Activated CD4-positive, alpha-beta T cell treated with anti-CD3 and anti-CD28 coated beads, Interleukin-2, Interleukin-6, amounts not matched to agents 100 ng/mL and 50 ng/mL, durations not matched to agents 16 hours and 8 hours (primary cell): ENCODE measurements at regions not wholly inside any gene's neighbourhood (a gene's known extent, or its start where the extent isn't known, plus 50 kb on each side); places are given as distances from the start of the nearest gene placed in this dataset.
"Not testable (repeated sequence)": the region's sequence is repeated elsewhere in the genome, so short reads cannot be mapped to it uniquely, and the experiment has no call there.

ENCODE experiments used
- DNase-seq: peaks from one replicate; pipeline ENCODE4 v3.0.0-alpha.2; 2020

- DNase-seq: no peak
These were observed 252.7 kb downstream of the SPRY1 start for GRCh38 chr4:123649250-123649644.

DNA sequence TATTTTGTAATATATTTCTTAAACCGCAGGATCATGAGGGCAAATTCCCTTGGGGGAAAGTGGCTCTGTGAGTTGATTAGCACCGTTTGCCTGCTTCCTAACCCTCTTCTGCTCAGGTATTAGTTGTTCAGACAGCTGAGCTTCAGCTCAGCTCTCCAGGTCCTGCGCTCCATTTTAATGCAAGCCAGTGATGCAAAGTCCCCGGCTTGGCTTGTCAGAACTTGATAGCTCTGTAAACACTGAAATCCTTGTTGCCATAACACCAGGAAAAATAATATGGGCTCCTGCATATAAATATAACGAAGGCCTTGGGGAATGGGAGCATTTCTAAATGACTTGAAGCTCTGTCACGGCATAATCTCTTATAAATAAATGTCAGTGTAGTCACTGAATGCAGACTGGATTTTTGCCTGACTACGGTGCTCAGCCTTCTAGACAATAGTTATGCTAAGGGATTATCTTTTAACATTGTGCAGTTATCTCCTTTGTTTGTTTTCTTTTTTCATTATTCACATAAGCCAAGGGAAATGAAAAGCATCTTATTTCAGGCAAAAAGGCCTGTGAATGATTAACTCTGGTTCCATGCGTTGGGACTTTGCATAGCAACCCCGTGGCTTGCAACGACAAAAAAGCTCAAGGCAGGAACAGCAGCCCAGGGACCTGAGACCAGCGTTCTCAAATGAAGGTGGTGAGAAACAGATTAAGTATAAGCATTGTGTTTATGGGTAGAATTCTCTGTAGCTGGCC, 253.2 kb downstream of the SPRY1 start:
- no peak for DNase-seq

DNA sequence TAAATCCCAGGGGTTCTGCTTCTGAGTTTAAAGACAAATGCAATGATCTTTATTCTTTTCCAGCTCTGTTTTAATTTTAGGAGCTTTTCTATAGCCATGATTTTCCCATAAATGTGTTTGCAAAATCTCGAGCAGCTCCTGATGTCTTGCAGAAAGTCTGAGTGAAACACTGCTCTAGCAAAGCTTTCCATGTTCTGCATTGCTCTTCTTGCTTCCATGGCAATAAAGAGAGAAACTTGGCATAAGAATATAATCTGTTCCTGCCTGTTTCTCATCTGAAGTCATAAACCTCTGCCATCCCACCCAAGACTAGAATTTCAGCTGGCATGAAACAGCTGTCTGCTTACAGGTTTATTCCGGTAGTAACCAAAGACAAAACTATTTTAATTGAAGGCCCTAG, 254.5 kb downstream of the SPRY1 start:
- DNase-seq: no peak

DNA sequence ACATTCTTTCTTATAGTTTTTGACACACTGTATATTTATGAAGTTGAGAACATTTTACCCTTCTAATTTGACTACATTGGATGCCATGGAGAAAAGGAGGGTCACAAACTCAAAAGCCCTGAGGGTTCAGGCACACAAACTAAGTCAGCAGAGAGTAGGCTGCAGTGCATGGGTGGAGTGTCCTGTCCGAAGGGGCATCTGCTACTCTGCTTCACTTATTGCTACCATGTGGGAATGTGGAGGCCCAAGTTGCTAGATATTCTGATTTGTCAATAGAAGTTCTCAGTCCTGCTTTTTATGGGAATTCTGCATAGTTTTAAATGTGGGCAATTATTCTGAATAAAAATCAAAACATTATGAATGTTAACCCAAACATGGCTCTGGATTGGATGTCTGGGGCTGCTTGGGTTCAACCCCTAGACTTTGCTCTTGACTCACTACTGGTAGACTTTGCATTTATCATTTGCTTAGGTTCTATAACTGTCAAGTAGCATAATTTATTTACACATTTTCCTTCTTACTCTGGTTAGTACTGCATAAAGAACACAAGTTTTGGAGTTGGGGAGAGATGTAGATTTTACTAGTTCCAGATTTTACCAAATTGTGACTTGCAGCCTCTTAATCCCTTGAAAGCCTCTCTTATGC, 255.1 kb downstream of the SPRY1 start:
- DNase-seq: no peak

DNA sequence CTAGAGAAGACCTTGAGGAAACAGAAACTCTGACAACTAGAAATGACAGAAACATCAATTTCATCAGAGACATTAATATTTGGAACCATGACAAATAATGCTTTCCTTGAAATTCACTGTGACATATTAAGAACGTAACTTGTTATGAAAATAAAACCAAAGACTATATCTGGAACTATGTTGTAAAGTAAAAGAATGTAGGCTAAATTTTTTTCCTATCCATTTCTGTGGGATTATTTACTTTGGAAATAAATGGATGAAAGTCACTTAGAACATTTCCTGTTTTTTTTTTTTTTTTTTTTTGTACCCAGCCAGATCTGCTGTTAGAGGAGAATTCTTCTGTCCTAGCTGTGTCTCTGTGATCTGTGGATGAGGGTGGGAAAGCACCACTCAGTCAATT, 255.9 kb downstream of the SPRY1 start:
- DNase-seq: no peak

DNA sequence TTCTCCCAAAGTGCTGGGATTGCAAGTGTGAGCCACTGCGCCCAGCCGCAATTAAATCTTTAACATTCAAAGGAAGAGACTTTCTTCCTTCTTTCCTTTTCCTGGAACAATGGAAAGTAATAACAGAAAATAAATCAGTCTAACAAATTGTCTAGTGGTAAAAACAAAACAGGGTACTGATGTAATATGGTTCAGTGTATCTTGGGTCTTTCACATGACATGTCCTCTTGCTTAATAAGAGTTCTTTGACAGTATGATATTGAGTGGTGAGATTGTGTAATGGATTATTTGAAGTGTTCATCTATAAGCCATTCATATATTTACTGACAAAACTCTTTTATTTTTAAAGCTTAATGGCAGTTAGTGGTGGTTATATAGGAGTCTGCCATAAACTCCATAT, 256.6 kb downstream of the SPRY1 start:
- no peak for DNase-seq

- DNase-seq: not testable (repeated sequence)
These were observed 260.2 kb downstream of the SPRY1 start for GRCh38 chr4:123656746-123657294.

DNA sequence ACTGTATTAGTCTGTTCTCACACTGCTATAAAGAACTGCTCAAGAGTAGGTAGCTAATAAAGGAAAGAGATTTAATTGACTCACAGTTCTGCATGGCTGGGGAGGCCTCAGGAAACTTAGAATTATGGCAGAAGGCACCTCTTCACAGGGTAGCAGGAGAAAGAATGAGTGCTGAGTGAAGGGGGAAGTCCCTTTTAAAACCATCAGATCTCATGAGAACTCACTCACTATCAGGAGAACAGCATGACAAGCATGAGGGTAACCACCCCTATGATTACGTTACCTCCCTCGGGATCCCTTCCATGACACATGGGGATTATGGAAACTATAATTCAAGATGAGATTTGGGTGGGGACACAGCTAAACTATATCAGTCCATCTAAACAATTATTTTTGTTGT, 261.0 kb downstream of the SPRY1 start:
- not testable (repeated sequence) for DNase-seq

DNA sequence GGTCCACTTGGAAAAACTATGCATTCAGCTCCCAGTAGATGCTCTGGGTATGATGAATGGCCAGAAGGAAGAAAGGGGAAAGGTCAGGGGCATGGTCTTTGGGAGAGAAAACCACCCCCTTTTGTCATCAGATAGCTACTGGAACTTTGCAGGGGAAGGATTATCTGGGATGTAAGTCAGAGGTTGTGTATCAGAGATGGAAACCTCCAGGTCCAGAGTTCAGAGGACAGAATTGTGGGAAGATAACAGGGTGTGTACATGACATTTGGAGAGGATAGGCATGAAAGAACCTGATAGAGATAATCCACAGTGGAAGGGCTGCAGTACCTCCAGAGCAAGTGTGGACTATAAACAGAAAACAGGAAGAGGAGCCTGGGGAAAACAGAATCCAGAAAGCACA, 262.7 kb downstream of the SPRY1 start:
- no peak for DNase-seq

- DNase-seq: no peak
These were observed 263.1 kb downstream of the SPRY1 start for GRCh38 chr4:123659730-123660129.

GRCh38 chr4:123661080-123661737, 264.6 kb downstream of the SPRY1 start:
- no peak for DNase-seq

DNA sequence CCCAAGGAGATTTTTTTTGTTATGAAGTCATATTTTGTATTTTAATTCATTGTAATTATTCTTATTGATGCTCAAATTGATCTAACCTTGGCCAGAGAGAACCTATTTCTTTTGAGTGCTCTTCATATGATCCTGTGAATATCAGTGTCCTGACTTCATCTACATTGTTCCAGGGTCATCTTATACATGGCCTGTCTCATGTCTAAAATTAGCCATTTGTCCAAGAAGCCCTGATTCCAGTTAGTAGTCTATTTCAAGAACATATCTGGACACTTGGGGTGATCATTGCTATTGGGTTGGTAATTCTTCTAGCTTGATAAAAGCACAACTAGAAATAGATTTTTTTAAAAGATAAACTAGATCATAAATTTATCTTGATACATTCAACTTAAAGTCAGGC, 266.2 kb downstream of the SPRY1 start:
- DNase-seq: no peak

DNA sequence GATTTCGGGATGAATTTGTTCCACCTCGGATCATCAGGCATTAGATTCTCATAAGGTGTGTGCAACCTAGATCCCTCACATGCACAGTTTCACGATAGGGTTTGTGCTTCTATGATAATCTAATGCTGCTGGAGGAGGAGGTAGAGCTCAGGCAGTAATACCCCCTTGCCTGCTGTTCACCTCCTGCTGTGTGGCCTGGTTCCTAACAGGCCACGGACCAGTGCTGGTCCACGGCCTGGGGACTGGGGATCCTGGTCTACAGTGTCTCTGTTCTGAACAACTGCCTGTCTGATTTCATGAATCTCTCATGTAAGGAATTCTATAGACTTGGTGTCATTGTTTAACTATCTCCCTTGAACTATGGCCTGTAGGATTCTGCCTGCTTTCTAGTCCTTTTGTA, 269.9 kb downstream of the SPRY1 start:
- DNase-seq: no peak

- no peak for DNase-seq
These were observed 270.9 kb downstream of the SPRY1 start for GRCh38 chr4:123667496-123667895.

- no peak for DNase-seq
These were observed 271.4 kb downstream of the SPRY1 start for GRCh38 chr4:123667991-123668390.

DNA sequence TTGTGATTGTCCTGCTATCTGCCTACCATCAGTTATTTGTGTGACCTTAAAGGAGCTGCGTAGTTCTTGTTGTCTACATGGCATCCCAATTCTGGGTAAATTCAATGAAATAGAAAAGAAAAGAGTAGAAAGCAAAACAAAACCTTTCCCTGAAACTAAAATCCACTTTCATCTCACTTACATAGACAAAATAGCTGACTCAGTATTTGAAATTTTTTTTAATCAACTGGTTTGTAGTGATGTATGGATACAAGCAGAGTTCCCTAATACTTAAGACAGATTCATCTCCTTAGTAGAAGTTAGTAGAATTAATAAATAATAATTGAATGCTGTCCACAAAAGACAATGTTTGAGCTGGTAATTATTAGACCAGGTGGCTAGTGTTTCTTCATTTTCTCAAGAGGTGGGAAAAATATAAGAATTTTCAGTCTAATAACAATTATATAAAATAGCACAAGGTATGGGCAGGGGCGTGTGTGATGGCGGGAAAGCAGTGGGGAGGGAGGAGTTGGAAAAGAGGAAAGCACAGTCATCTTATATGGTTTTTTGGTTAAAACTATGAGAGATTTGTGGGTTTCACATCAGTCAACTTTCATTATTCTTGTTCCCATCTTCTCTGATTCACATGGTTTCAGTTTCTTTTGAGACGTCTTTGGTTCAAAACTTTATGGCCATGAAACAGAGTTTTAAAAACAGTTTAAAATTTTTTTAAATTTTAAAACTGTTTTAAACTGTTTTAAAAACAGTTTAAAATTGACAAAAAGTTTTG, 275.2 kb downstream of the SPRY1 start:
- peak; percentile 66 for DNase-seq

DNA sequence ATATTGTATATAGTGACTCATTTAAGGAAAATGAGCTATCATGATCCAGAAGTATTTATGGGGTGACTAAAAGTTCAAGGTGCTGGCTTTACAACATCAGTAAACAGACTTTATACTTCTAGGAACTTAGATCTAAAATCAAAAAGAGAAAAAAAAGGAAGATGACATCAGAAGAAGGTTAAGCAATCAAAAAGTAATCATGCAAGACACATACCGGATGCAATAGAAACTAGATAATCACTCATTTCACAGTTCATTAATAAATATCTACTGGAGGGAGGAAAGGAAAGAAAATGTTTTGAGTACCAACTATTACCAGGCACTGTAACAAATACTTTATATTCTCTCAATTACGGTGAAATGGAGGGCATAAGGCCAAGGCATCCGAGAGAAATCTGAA, 276.4 kb downstream of the SPRY1 start:
- peak; percentile 12 for DNase-seq

GRCh38 chr4:123673971-123674370, 277.4 kb downstream of the SPRY1 start:
- DNase-seq: no peak

DNA sequence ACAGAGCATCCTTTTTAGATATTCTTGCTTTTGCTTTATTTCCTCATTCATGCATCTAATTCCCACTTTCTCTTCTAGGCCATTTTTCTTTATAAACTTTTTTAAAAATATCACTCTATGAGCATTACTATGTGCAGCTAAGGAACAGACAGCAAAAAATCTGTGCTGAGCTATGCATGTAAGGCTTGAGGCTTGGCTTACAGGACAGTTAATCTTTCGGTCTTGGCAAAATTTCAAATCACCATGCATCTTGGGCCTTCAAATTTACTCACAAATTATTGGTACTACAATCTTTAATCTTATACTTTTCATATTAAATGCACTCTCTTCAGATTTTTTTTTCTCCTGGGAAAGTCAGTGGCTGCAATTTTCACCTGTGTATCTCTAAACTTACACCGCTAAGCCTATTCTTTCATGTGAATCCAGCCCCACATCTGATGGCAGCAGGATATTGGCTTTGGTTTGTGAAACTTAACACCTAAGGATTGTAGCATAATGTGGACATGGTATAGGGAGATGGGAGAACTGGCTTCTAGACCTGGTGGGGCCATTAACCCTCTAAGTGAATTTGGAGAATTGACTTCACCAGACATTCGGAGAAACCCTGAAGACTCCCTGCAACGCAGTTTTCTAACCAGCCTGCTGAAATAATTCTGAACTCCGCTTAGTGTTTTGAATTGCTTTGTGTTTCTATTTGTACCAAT, 278.3 kb downstream of the SPRY1 start:
- DNase-seq: no peak

GRCh38 chr4:123675567-123675966, 279.0 kb downstream of the SPRY1 start:
- no peak for DNase-seq

DNA sequence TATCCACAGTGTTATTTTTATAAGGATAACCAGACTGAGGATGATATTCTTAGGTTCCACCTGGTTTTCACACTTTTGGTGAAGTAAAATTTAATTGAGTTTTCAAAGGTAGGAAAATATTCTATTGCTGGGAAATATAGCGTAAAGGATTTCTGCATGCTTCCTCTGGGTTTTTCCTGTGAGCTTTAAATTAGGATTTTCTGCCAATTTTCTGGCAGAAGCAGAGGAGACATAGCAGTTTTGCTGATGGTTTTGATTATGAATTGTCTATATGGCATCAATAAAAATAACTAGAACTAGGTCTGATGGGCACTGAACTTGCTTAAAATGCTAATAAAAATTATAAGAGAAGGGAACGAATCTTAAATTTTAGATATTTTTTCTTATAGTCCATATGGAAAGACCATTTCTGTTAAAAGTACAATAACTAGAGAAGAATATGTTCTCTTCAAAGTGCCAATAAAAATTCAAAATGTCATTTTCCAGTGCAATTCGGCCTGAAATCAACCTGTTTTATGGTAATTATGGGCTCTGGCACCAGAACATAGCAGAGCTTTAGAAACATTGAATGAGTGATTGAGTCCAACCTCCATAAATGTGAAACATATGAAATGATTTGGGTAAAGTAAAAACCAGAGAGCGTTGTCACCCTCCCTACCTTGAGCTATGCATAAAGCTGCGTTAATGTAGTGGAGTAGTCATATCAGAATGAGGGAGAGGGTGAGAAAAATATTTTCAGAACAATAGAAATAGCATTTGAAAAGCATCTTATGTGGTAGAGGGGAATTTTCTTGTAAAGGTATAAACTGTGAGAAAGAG, 279.7 kb downstream of the SPRY1 start:
- peak; percentile 9 for DNase-seq

DNA sequence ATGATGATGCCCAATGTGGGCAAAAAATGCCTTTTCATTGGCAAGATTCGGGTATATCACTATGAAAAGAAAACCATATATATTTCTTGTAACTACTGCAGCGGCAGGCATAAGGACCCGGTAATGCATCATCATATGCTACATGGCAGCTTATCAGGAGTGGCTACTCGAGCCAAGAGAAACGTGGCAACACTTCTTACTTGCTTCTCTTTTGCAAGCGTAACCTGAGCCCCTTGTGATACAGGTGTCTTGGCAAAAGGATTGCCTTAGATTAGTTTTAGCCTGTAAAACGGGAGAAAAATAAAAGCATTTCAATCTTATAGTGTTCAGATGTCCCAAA, 280.3 kb downstream of the SPRY1 start:
- no peak for DNase-seq
